ENCODE measurements at regions not wholly inside any gene's neighbourhood (a gene's known extent, or its start where the extent isn't known, plus 50 kb on each side); places are given as distances from the start of the nearest gene placed in this dataset.

DNA sequence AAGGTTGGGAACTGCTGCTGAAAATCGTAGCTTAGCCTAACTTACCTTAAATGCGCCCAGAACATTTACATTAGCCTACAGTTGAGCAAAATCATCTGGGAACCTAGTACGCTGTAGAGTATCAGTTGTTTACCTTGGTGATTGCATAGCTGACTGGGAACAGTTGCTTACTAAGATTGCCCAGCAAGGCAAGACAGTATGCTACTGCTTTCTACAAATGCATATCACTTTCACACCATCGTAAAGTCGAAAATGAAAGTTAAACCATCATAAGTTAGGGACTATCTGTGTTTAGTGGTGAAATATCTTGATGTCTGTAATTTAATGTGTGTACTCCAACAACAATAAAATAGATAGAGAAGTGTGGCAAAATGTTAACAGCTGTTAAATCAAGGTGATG lies 1670.6 kb upstream of the PCDH20 start:
- TF ChIP-seq, protein P1, sequence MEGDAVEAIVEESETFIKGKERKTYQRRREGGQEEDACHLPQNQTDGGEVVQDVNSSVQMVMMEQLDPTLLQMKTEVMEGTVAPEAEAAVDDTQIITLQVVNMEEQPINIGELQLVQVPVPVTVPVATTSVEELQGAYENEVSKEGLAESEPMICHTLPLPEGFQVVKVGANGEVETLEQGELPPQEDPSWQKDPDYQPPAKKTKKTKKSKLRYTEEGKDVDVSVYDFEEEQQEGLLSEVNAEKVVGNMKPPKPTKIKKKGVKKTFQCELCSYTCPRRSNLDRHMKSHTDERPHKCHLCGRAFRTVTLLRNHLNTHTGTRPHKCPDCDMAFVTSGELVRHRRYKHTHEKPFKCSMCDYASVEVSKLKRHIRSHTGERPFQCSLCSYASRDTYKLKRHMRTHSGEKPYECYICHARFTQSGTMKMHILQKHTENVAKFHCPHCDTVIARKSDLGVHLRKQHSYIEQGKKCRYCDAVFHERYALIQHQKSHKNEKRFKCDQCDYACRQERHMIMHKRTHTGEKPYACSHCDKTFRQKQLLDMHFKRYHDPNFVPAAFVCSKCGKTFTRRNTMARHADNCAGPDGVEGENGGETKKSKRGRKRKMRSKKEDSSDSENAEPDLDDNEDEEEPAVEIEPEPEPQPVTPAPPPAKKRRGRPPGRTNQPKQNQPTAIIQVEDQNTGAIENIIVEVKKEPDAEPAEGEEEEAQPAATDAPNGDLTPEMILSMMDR (IDR thresholded peaks at IDR 0.05): no peak
- no peak for TF ChIP-seq POLR2A (IDR thresholded peaks at IDR 0.05)
